Astrocyte (in vitro differentiated cells and primary cell): ENCODE measurements at regions not wholly inside any gene's neighbourhood (a gene's known extent, or its start where the extent isn't known, plus 50 kb on each side); places are given as distances from the start of the nearest gene placed in this dataset.

Experiments used
- CTCF ChIP-seq: IDR thresholded peaks from 2 replicates; pipeline ENCODE4 v1.5.1; 2011; ENCODE audit warnings: low read depth, mild to moderate bottlenecking, inconsistent platforms, low read length, moderate library complexity; ENCODE audit not compliant: insufficient read depth
- EZH2 ChIP-seq: IDR thresholded peaks from 2 replicates; pipeline ENCODE4 v1.6.1; 2012; ENCODE audit warnings: mild to moderate bottlenecking, low read length, inconsistent platforms; ENCODE audit not compliant: insufficient read depth

- TF ChIP-seq CTCF: no peak
- no peak for TF ChIP-seq EZH2
Measured at GRCh38 chr6:89023591-89024441, 56.7 kb upstream of the PNRC1 start.
